DOHH2 (cell line): ENCODE measurements at regions not wholly inside any gene's neighbourhood (a gene's known extent, or its start where the extent isn't known, plus 50 kb on each side); places are given as distances from the start of the nearest gene placed in this dataset.

Experiments
- CTCF ChIP-seq: fragments of 200-600 bp; sonication (generic); IDR thresholded peaks from one replicate; pipeline ENCODE4 v1.5.1; 2014; ENCODE audit warnings: antibody characterized with exemption, mild to moderate bottlenecking, low read depth, low read length; ENCODE audit not compliant: poor library complexity, severe bottlenecking
- EZH2phosphoT487 ChIP-seq: fragments of 200-600 bp; sonication (generic); IDR thresholded peaks from 2 replicates; pipeline ENCODE4 v1.6.1; 2017; ENCODE audit warnings: borderline replicate concordance, mild to moderate bottlenecking, antibody characterized with exemption, low read length, moderate library complexity, mixed read lengths

- no peak for TF ChIP-seq CTCF
- no peak for TF ChIP-seq EZH2phosphoT487
Observed at GRCh38 chr2:41079011-41079410, 627.1 kb upstream of the SLC8A1 start.
